H1 (cell line): ENCODE measurements at regions not wholly inside any gene's neighbourhood (a gene's known extent, or its start where the extent isn't known, plus 50 kb on each side); places are given as distances from the start of the nearest gene placed in this dataset.

Experiments used
- BCL11A ChIP-seq, 2 experiments: IDR thresholded peaks; one replicate each; pipeline ENCODE4 v1.6.1; 2011; ENCODE audit warnings: low read depth in 2 of 2, low read length in 2 of 2, mild to moderate bottlenecking in 2 of 2
- CTCF ChIP-seq, 3 experiments: IDR thresholded peaks; 1 replicate in 2 of 3; 2 replicates in 1 of 3; pipeline versions ENCODE4 v1.5.1 to v1.6.1; 2011; ENCODE audit warnings: low read length in 3 of 3, mild to moderate bottlenecking in 3 of 3, inconsistent platforms in 2 of 3, low read depth in 1 of 3, moderate library complexity in 1 of 3; ENCODE audit not compliant: insufficient read depth in 1 of 3; ENCODE audit errors: control extremely low read depth in 1 of 3
- NANOG ChIP-seq: IDR thresholded peaks from 2 replicates; pipeline ENCODE4 v1.6.1; 2011; ENCODE audit warnings: low read length, low read depth, mild to moderate bottlenecking, inconsistent platforms; ENCODE audit not compliant: insufficient read depth, poor library complexity, severe bottlenecking
- RFX5 ChIP-seq: IDR thresholded peaks from 2 replicates; pipeline ENCODE4 v1.6.1; 2011; ENCODE audit warnings: low read depth, low read length, improper control_type of control experiment, borderline replicate concordance
- RNF2 ChIP-seq: fragments of 200-900, 300-1000 bp; sonication (generic); IDR thresholded peaks from 2 replicates; pipeline ENCODE4 v1.7.1; 2016; ENCODE audit warnings: borderline replicate concordance, low read depth, mild to moderate bottlenecking, antibody characterized with exemption, low read length; ENCODE audit not compliant: poor library complexity, severe bottlenecking; ENCODE audit errors: missing control alignments
- TF ChIP-seq, protein P1 (sequence below): IDR thresholded peaks from 2 replicates; pipeline ENCODE4 v1.6.1; 2011; ENCODE audit warnings: low read depth, mild to moderate bottlenecking, low read length; ENCODE audit not compliant: insufficient read depth

GRCh38 chr16:85531516-85531915 lies 81.6 kb upstream of the GSE1 start (continued):
- TF ChIP-seq BCL11A (IDR thresholded peaks at IDR 0.05; ENCODE audit: low read depth in 2 of 2, low read length in 2 of 2) (no peak), RFX5 (no peak), RNF2 (no peak), CTCF (IDR thresholded peaks at IDR 0.05; ENCODE audit: control extremely low read depth in 1 of 3, insufficient read depth in 1 of 3, low read depth in 1 of 3, low read length in 3 of 3) (no peak), NANOG (no peak)
- TF ChIP-seq, protein P1, sequence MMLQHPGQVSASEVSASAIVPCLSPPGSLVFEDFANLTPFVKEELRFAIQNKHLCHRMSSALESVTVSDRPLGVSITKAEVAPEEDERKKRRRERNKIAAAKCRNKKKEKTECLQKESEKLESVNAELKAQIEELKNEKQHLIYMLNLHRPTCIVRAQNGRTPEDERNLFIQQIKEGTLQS = no peak
